Midbrain (tissue), 1 donor: ENCODE measurements at regions not wholly inside any gene's neighbourhood (a gene's known extent, or its start where the extent isn't known, plus 50 kb on each side); places are given as distances from the start of the nearest gene placed in this dataset.
"Not testable (repeated sequence)": the region's sequence is repeated elsewhere in the genome, so short reads cannot be mapped to it uniquely, and the experiment has no call there.

Experiments
- DNase-seq: peaks from one replicate; lab custom pipeline; 2025; lab: John Stamatoyannopoulos, UW

DNA sequence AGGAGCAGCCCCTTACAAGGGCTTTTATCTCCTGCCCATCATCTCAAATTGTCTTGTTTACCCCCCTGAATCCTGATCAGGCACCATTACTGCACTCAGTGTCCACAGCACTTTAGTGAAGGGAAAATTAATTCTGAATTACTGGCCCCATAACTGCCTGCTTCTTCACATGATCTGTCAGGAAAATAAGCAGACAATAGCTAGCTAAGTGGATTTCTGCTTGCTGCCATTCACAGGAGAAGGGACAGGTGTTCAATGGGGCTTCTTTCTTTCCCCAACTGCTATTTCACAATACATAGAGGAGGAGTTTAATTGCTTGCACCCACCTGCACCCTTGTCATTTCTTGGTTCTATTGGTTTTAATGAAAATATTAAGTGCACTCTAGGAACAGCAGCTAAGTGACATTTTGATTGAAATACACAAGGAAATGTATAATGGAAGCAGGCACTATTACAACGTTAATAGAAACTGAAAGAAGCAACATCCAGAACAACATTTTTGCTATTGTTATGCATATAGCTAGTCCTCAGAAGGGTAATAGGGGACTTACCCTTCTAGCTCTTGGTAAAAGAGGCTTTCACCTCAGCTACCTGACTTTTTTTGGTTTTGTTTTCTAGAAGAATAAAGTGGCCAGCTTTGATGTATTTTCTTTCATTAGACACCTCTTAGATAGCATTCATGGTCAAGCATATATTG lies 599.3 kb upstream of the TLE4 start:
- no peak for DNase-seq

- no peak for DNase-seq
Measured at GRCh38 chr9:78973907-78974306, 597.9 kb upstream of the TLE4 start.

DNA sequence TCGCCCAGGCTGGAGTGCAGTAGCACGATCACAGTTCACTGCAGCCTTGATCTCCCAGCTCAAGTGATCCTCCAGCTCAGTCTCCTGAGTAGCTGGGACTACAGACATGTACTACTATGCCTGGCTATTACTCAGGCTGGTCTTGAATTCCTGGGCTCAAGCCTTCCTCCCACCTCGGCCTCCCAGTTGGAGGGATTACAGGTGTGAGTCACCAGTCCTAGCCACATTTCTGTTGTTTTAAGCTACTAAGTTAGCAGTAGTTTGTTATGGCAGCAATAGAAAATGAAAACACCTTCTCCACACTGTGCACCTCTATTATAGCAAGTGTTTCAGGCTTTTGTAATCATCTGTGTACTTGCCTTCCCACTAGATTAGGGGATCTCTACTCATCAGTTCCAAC lies 588.9 kb upstream of the TLE4 start:
- no peak for DNase-seq

DNA sequence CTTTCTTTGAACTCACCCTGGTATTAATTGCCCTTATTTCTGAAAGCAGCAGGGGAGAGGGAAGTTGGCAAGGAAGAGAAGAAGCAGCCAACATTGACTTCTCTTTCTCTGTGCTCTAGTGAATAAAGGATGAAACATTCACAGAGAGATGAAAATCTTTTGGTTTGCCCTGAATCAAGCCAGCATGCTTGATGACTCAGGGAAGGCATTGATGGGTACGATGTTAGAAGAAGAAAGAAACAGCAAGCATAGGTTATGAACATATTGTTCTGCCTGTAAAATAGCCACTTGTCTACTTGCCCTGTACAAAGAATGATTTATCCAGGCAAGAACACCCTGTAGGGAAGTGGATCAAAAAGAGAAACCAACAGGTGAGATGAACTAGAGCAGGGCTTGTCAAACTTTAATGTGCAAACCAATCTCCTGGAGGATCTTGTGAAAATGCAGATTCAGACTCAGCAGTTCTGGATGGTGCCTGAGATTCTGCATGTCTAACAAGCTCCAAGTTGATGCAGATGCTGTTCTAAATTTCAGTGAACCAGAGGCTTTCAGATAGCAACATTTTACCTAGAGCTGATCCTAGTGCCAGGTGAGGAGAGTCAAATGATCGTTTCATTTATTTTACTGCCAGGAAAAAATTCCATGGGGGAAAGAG lies 586.6 kb upstream of the TLE4 start:
- DNase-seq: no peak

GRCh38 chr9:78986446-78986845 lies 585.3 kb upstream of the TLE4 start:
- no peak for DNase-seq

GRCh38 chr9:78989031-78989658 lies 582.6 kb upstream of the TLE4 start:
- no peak for DNase-seq

DNA sequence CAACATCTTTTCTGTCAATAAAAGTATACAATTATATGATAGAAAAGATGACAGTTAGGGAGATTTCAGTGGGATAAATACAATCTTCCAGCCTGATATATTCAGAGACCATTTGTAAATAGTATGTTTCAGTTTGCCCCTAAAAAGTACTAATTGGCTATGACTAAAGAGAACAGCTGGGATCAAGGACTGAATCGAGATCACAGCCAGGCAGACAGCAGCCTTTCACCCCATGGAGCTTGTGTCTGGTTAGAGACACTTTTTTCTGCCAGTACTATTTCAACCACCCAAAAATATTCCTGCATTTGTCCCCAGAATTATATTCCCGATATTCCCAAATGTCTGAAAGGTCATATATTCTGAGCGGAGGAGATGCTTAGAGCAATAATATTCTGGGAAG lies 577.3 kb upstream of the TLE4 start:
- DNase-seq: no peak

- DNase-seq: not testable (repeated sequence)
Measured at GRCh38 chr9:78994974-78995373, 576.8 kb upstream of the TLE4 start.

DNA sequence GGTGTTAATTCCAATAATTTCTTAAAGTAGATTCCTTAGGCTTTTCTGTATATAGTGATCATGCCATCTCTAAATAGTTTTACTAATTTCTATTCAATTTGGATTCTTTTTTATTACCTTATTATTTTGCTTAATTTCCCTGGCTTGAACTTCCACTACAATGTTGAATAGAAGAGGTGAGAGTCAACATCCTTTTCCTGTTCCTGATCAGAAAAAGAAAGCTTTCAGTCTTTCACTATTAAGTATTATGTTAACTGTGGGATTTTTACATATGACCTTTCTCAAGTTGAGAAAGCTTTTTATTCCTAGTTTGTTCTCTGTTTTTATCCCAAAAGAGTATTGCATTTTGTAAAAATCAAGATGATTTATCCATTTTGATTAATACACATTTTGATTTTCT lies 574.5 kb upstream of the TLE4 start:
- no peak for DNase-seq

- DNase-seq: no peak
Measured at GRCh38 chr9:79000230-79001002, 571.3 kb upstream of the TLE4 start.

GRCh38 chr9:79001012-79001411 lies 570.8 kb upstream of the TLE4 start:
- DNase-seq: no peak

- DNase-seq: no peak
Measured at GRCh38 chr9:79003514-79003913, 568.3 kb upstream of the TLE4 start.

GRCh38 chr9:79004032-79004431 lies 567.7 kb upstream of the TLE4 start:
- no peak for DNase-seq

- no peak for DNase-seq
Measured at GRCh38 chr9:79006546-79006945, 565.2 kb upstream of the TLE4 start.

DNA sequence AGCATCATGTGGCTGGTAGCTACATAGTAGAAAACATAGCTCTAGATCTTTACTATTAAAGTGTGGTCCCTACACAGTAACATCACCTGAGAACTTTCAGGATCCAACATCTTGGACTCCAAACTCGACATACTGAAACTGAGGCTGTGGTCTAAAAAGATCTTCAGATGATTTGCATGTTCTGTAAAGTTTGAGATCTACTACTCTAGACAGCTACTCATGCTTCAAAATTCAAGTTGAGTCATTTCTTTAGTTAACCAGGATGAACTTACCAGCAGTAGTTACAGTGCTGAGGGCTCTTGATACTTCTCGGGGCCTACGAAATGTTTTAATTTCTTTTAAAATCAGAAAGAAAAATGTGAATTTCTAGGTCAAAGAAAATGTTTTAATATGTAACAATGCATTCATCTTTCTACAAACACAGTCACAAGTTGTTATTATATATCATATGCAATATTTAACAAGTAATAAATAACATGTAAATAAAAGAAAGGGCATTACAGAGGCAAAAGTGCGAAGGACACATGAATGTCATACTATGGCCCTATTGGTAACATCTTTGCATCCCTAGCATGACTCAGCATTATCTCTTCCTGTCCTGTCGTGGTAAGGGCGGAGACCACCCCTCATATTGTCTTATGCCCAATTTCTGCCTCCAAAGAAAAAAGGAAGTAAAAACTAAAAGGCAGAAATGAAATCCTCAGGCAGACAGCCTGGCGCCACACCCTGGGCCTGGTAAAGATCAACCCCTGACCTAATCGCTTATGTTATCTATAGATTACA lies 563.9 kb upstream of the TLE4 start:
- no peak for DNase-seq

- no peak for DNase-seq
Measured at GRCh38 chr9:79008916-79009315, 562.8 kb upstream of the TLE4 start.

GRCh38 chr9:79011461-79011860 lies 560.3 kb upstream of the TLE4 start:
- no peak for DNase-seq

- no peak for DNase-seq
Measured at GRCh38 chr9:79012561-79012960, 559.2 kb upstream of the TLE4 start.

- DNase-seq: no peak
Measured at GRCh38 chr9:79013715-79014610, 557.8 kb upstream of the TLE4 start.

- DNase-seq: no peak
Measured at GRCh38 chr9:79014929-79015699, 556.7 kb upstream of the TLE4 start.
